Caco-2 (cell line): ENCODE measurements at regions not wholly inside any gene's neighbourhood (a gene's known extent, or its start where the extent isn't known, plus 50 kb on each side); places are given as distances from the start of the nearest gene placed in this dataset.

Experiments used
- BruUV-seq: library from RNA; stranded (reverse); fragments of 400-500 nt; replicated peaks from 2 replicates; lab custom pipeline; 2021; lab: Mats Ljungman, UMichigan
- CTCF ChIA-PET: fragments of 300-600 bp; sonication (Branson Sonifier 250); formaldehyde crosslinking; loops from one replicate; lab custom pipeline; 2022; ENCODE audit warnings: antibody characterized with exemption; lab: Charles Lee
- POLR2A ChIA-PET: fragments of 300-600 bp; sonication (Branson Sonifier 250); formaldehyde crosslinking; loops from one replicate; lab custom pipeline; 2022; ENCODE audit warnings: antibody characterized with exemption; lab: Charles Lee
- DNase-seq, 2 experiments: peaks; one replicate each; pipeline versions ENCODE4 v3.0.0 to v3.0.0-alpha.2; 2020 to 2022
- H3K27me3 ChIP-seq: replicated peaks from 2 replicates; pipeline ENCODE4 v1.6.0; 2011; ENCODE audit warnings: low read length; ENCODE audit not compliant: control insufficient read depth, insufficient read depth
- H3K36me3 ChIP-seq: 2 replicates; pipeline ENCODE4 v1.5.1; 2011; ENCODE audit warnings: low read length; ENCODE audit not compliant: control insufficient read depth, insufficient read depth
- H3K4me1 ChIP-seq: fragments of 250-450 bp; sonication (Bioruptor Pico); 2 replicates; pipeline ENCODE4 v1.5.1; 2020; ENCODE audit warnings: mild to moderate bottlenecking
- H3K4me3 ChIP-seq: 2 replicates; pipeline ENCODE4 v1.5.1; 2011; ENCODE audit warnings: low read depth, mild to moderate bottlenecking, control low read depth, low read length
- H3K9me3 ChIP-seq: fragments of 250-450 bp; sonication (Bioruptor Pico); 2 replicates; pipeline ENCODE4 v1.5.1; 2020; ENCODE audit warnings: mild to moderate bottlenecking, moderate library complexity
- H3K27ac Mint-ChIP-seq: one replicate; pipeline ENCODE4 v1.8.0; 2022; ENCODE audit warnings: mixed read lengths; ENCODE audit not compliant: unreplicated experiment
- H3K27me3 Mint-ChIP-seq: one replicate; pipeline ENCODE4 v1.8.0; 2022; ENCODE audit warnings: mixed read lengths; ENCODE audit not compliant: insufficient read depth, unreplicated experiment
- H3K36me3 Mint-ChIP-seq: one replicate; pipeline ENCODE4 v1.8.0; 2022; ENCODE audit warnings: mild to moderate bottlenecking, mixed read lengths; ENCODE audit not compliant: insufficient read depth, unreplicated experiment
- H3K4me1 Mint-ChIP-seq: one replicate; pipeline ENCODE4 v1.8.0; 2022; ENCODE audit warnings: low read depth, mixed read lengths; ENCODE audit not compliant: unreplicated experiment
- H3K4me3 Mint-ChIP-seq: one replicate; pipeline ENCODE4 v1.8.0; 2022; ENCODE audit warnings: mild to moderate bottlenecking, moderate library complexity, mixed read lengths; ENCODE audit not compliant: unreplicated experiment
- H3K9me3 Mint-ChIP-seq: one replicate; pipeline ENCODE4 v1.8.0; 2022; ENCODE audit warnings: mixed read lengths; ENCODE audit not compliant: unreplicated experiment
- CTCF ChIP-seq, 2 experiments: fragments of 200-600 bp in 1 of 2; IDR thresholded peaks; 1 replicate in 1 of 2; 2 replicates in 1 of 2; pipeline versions ENCODE4 v1.5.1 to v1.8.0; 2011 to 2022; ENCODE audit warnings: antibody characterized with exemption in 1 of 2, control low read depth in 1 of 2, inconsistent platforms in 1 of 2, low read depth in 1 of 2, low read length in 1 of 2, mild to moderate bottlenecking in 1 of 2, moderate library complexity in 1 of 2; ENCODE audit not compliant: insufficient read depth in 1 of 2, severe bottlenecking in 1 of 2, unreplicated experiment in 1 of 2
- intact Hi-C: fragments of 100-400 bp; cut with micrococcal nuclease; formaldehyde crosslinking; loops from one replicate; pipeline ENCODE4 v1.10.0; 2022; ENCODE audit not compliant: unreplicated experiment

- no peak for DNase-seq
- H3K4me1 Mint-ChIP-seq: no peaks in the 10 kb centered on the region
- no peak overlapping the region for H3K4me3 ChIP-seq
- H3K4me1 ChIP-seq: no peaks in the 10 kb centered on the region
- no peak for TF ChIP-seq CTCF (IDR thresholded peaks at IDR 0.05; ENCODE audit: insufficient read depth in 1 of 2, low read depth in 1 of 2, low read length in 1 of 2, severe bottlenecking in 1 of 2, unreplicated experiment in 1 of 2)
- BruUV-seq: no TSS peak
- H3K27me3 Mint-ChIP-seq: peaks cover 5% of the 10 kb centered on the region
- no peaks in the 10 kb centered on the region for H3K9me3 ChIP-seq
- intact Hi-C loops: no loop called here
- H3K9me3 Mint-ChIP-seq: no peaks in the 10 kb centered on the region
- H3K36me3 ChIP-seq: no peaks in the 10 kb centered on the region
- no peaks in the 10 kb centered on the region for H3K36me3 Mint-ChIP-seq
- H3K4me3 Mint-ChIP-seq: no peak overlapping the region
- CTCF ChIA-PET: no interaction called here
- no peak overlapping the region for H3K27ac Mint-ChIP-seq
- POLR2A ChIA-PET: interaction anchor here (0.6 kb wide), 1 partner anchor 21 kb away, joined by 3 read pairs; no protein-coding TSS in a partner anchor
- no peaks in the 10 kb centered on the region for H3K27me3 ChIP-seq
These were observed 581.7 kb upstream of the CFAP20DC start for GRCh38 chr3:59631482-59631881.

GRCh38 chr3:59621037-59621436, 571.2 kb upstream of the CFAP20DC start:
- ChIA-PET CTCF (no interaction called here), POLR2A (no interaction called here)
- no peaks in the 10 kb centered on the region for H3K9me3 Mint-ChIP-seq
- intact Hi-C loops: no loop called here
- H3K27me3 Mint-ChIP-seq: peaks cover 17% of the 10 kb centered on the region
- Histone ChIP-seq H3K4me3 (no peak overlapping the region), H3K27me3 (no peaks in the 10 kb centered on the region), H3K4me1 (no peaks in the 10 kb centered on the region), H3K36me3 (no peaks in the 10 kb centered on the region), H3K9me3 (no peaks in the 10 kb centered on the region)
- no peak overlapping the region for H3K4me3 Mint-ChIP-seq
- no peaks in the 10 kb centered on the region for H3K4me1 Mint-ChIP-seq
- H3K27ac Mint-ChIP-seq: no peak overlapping the region
- H3K36me3 Mint-ChIP-seq: no peaks in the 10 kb centered on the region
- TF ChIP-seq CTCF (IDR thresholded peaks at IDR 0.05; ENCODE audit: insufficient read depth in 1 of 2, low read depth in 1 of 2, low read length in 1 of 2, severe bottlenecking in 1 of 2, unreplicated experiment in 1 of 2): no peak
- no TSS peak for BruUV-seq
- no peak for DNase-seq

- TF ChIP-seq CTCF (IDR thresholded peaks at IDR 0.05; ENCODE audit: insufficient read depth in 1 of 2, low read depth in 1 of 2, low read length in 1 of 2, severe bottlenecking in 1 of 2, unreplicated experiment in 1 of 2): no peak
- ChIA-PET POLR2A (no interaction called here), CTCF (no interaction called here)
- H3K27me3 Mint-ChIP-seq: peaks cover 16% of the 10 kb centered on the region
- intact Hi-C loops: no loop called here
- H3K27ac Mint-ChIP-seq: no peak overlapping the region
- no peak overlapping the region for H3K4me3 ChIP-seq
- no peaks in the 10 kb centered on the region for H3K4me1 Mint-ChIP-seq
- H3K36me3 Mint-ChIP-seq: no peaks in the 10 kb centered on the region
- no peaks in the 10 kb centered on the region for H3K9me3 ChIP-seq
- no peaks in the 10 kb centered on the region for H3K27me3 ChIP-seq
- BruUV-seq: no TSS peak
- no peaks in the 10 kb centered on the region for H3K36me3 ChIP-seq
- no peak overlapping the region for H3K4me3 Mint-ChIP-seq
- DNase-seq: no peak
- H3K4me1 ChIP-seq: no peaks in the 10 kb centered on the region
- H3K9me3 Mint-ChIP-seq: no peaks in the 10 kb centered on the region
These were observed 570.5 kb upstream of the CFAP20DC start for GRCh38 chr3:59620325-59620724.
